Prostate gland (tissue), 2 donors: ENCODE measurements at regions not wholly inside any gene's neighbourhood (a gene's known extent, or its start where the extent isn't known, plus 50 kb on each side); places are given as distances from the start of the nearest gene placed in this dataset.
A peak's percentile ranks its signal among the peaks of the same experiment; 100 is the strongest.

Experiments
- DNase-seq: peaks from one replicate; pipeline ENCODE4 v3.0.0-alpha.2; 2019; ENCODE audit warnings: low spot score
- H3K27ac ChIP-seq, 2 donors: fragments of 200-600 bp; sonication (generic); 2 replicates each; pipeline ENCODE4 v1.5.1; 2017 to 2019
- H3K27me3 ChIP-seq: fragments of 200-600 bp; sonication (generic); replicated peaks from 2 replicates; pipeline ENCODE4 v1.5.1; 2019; ENCODE audit not compliant: insufficient read depth
- H3K36me3 ChIP-seq, 2 donors: fragments of 200-600 bp; sonication (generic); 1 replicate in 1 of 2; 2 replicates in 1 of 2; pipeline versions ENCODE4 v1.5.1 to v1.8.1; 2017 to 2019
- H3K4me1 ChIP-seq: fragments of 200-600 bp; sonication (generic); replicated peaks from 2 replicates; pipeline ENCODE4 v1.5.1; 2019
- H3K4me3 ChIP-seq, 2 donors: fragments of 200-600 bp; sonication (generic); 2 replicates each; pipeline ENCODE4 v1.5.1; 2017 to 2019
- H3K9me3 ChIP-seq: fragments of 200-600 bp; sonication (generic); 2 replicates; pipeline ENCODE4 v1.5.1; 2017
- POLR2A ChIP-seq: fragments of 450-650 bp; IDR thresholded peaks from one replicate; pipeline ENCODE4 v1.6.1; 2016; ENCODE audit warnings: antibody characterized with exemption, mild to moderate bottlenecking
- POLR2AphosphoS5 ChIP-seq: sonication (generic); formaldehyde crosslinking; IDR thresholded peaks from one replicate; pipeline ENCODE4 v1.6.1; 2017; ENCODE audit warnings: antibody characterized with exemption
- WGBS: methylation state at CpG from one replicate; pipeline ENCODE4 v1.1.5; 2018; 5-methylcytosine and 5-hydroxymethylcytosine counted together
- intact Hi-C: fragments of 100-400 bp; cut with DNase I; formaldehyde crosslinking; loops from one replicate; pipeline ENCODE4 v1.14.2; 2022
- TF ChIP-seq, protein P1 (sequence below), 4 experiments: fragments of 200-600 bp in 2 of 4; fragments of 450-650 bp in 2 of 4; sonication (generic) in 2 of 4; IDR thresholded peaks; 1 replicate in 3 of 4; 2 replicates in 1 of 4; pipeline ENCODE4 v1.5.1; 2016 to 2019; ENCODE audit warnings: antibody characterized with exemption in 4 of 4, mild to moderate bottlenecking in 2 of 4, moderate library complexity in 2 of 4

DNA sequence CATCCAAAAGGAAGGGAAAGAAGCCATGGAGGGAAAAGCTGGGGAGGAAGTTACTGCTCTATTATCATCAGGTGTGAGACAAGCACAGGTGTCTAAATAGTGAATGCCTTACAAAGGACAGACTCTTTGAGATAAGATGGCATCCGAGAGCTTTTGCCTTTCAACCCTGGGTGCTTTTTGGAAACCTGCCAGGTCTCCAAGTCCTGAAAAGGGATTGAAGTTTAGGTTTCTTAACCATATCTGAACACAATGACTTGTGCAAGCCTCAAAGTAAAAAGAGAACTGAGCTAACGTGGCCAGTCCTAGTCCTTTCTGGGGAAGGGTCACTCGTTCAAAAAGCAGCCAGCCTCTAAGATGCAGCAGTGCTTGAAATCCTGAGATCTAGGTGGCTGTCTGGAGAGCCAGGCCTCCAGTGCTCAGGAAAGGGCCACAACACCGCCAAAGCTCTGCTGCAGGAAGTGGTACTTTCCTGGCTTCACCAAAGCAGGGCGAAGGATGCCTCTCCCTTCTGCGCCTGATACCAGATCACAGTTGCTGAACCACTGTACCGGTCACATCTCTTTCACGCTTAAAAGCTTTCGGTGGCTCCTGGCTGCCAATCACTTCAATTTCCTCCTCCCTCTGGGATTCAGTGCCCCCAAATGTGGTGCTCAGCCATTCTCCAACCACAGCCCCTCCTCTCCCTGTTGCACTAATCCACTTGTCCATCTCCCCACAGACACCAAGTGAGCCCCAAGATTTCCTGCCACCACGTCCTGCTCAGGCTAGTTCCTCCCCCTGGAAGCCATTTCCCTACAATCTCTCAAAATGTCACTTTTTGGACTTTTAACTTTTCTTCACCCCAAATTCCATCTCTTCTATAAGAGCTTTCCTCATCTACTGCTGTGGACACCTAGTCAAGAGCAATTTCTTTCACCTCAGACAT is 104.1 kb upstream of the LPP start:
- WGBS = 81% methylated on average over 10 of the region's 10 CpGs
- Histone ChIP-seq H3K4me3 (no peak overlapping the region), H3K27me3 (no peaks in the 10 kb centered on the region), H3K27ac (no peak overlapping the region), H3K9me3 (no peaks in the 10 kb centered on the region), H3K36me3 (no peaks in the 10 kb centered on the region), H3K4me1 (peaks cover 9% of the 10 kb centered on the region)
- DNase-seq = no peak
- TF ChIP-seq, protein P1, sequence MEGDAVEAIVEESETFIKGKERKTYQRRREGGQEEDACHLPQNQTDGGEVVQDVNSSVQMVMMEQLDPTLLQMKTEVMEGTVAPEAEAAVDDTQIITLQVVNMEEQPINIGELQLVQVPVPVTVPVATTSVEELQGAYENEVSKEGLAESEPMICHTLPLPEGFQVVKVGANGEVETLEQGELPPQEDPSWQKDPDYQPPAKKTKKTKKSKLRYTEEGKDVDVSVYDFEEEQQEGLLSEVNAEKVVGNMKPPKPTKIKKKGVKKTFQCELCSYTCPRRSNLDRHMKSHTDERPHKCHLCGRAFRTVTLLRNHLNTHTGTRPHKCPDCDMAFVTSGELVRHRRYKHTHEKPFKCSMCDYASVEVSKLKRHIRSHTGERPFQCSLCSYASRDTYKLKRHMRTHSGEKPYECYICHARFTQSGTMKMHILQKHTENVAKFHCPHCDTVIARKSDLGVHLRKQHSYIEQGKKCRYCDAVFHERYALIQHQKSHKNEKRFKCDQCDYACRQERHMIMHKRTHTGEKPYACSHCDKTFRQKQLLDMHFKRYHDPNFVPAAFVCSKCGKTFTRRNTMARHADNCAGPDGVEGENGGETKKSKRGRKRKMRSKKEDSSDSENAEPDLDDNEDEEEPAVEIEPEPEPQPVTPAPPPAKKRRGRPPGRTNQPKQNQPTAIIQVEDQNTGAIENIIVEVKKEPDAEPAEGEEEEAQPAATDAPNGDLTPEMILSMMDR (IDR thresholded peaks at IDR 0.05) = no peak
- TF ChIP-seq POLR2AphosphoS5 (no peak), POLR2A (no peak)
- intact Hi-C loops = loop anchor here (5.0 kb wide), 5 partner anchors 127 to 897 kb away; no protein-coding TSS in a partner anchor

DNA sequence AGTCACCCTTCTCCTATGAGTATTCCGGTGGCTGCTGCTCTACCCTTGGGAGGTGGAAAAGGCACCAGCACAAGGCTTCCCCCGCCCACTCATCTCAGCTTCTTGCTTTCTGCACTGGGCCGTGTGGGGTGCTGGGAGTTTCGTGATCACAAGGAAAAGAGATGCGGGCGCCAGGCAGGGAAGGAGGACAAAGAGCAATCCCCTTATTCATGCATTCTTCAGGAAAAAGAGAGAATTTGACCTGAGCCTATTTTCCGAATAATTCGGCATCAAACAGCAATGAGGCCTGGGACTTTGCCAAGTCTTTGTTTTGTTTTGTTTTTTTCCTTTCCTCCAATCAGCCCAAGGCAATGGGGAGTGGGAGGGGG is 102.2 kb upstream of the LPP start:
- H3K36me3 ChIP-seq = no peaks in the 10 kb centered on the region
- H3K27ac ChIP-seq = peak overlapping the region; percentile 35 to 75
- TF ChIP-seq, protein P1 (IDR thresholded peaks at IDR 0.05) = no peak
- no peak for TF ChIP-seq POLR2A
- no peak for TF ChIP-seq POLR2AphosphoS5
- WGBS = 75% methylated on average over 8 of the region's 8 CpGs
- H3K27me3 ChIP-seq = no peaks in the 10 kb centered on the region
- intact Hi-C loops = loop anchor here (5.0 kb wide), 5 partner anchors 126 to 896 kb away; no protein-coding TSS in a partner anchor
- H3K4me1 ChIP-seq = peaks cover 9% of the 10 kb centered on the region
- no peaks in the 10 kb centered on the region for H3K9me3 ChIP-seq
- H3K4me3 ChIP-seq = no peak overlapping the region
- no peak for DNase-seq

DNA sequence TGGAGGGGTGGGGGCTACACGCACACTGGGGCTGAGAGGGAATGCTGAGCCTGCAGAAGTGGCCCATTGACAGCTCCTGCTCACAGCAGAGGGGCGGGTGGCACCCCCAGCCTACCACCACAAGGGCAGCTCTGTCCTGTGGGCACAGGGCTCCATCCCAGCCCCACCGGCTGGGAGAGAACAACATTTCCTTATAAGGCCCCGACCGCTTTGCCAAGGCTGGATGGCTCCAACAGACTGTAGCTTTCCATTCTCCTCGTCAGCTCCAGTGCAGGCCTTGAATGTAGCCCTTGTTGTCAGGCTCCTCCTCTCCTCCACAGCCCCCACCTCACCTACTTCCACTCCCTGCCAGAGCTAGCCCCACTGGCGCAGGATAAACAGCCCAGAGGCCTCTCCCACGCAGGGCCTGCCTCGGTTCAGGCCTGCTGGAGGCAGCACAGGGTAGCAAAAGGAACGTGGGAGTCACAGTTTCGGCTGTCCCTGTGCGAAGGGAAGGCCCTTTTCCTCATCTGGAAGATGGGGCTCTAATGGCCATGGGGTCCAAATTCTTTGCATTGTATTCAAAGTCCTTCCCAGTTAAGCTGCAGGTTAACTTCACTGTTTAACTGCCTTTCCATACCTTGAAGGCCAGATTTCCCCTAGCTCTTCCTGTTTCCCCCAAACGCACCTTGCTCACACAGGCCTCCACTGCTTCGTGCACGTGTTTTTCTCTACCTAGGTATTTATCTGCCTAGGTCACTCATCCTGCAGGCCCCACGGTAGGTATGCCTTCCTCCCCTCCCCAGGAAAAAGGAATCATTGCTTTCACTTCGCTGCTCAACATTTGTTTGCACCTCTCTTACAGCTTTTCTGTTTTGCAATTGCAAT is 101.6 kb upstream of the LPP start:
- intact Hi-C loops = loop anchor here (5.0 kb wide), 5 partner anchors 125 to 895 kb away; no protein-coding TSS in a partner anchor
- DNase-seq = peak; percentile 66
- H3K27ac ChIP-seq = peak overlapping the region; percentile 44 to 75
- no peak overlapping the region for H3K4me3 ChIP-seq
- H3K27me3 ChIP-seq = no peaks in the 10 kb centered on the region
- no peaks in the 10 kb centered on the region for H3K36me3 ChIP-seq
- WGBS = 32% methylated on average over 17 of the region's 17 CpGs
- peaks cover 9% of the 10 kb centered on the region for H3K4me1 ChIP-seq
- TF ChIP-seq, protein P1 (IDR thresholded peaks at IDR 0.05) = peak; percentile 19 to 73 (median 40)
- peak; percentile 66 for TF ChIP-seq POLR2AphosphoS5
- no peak for TF ChIP-seq POLR2A
- no peaks in the 10 kb centered on the region for H3K9me3 ChIP-seq

DNA sequence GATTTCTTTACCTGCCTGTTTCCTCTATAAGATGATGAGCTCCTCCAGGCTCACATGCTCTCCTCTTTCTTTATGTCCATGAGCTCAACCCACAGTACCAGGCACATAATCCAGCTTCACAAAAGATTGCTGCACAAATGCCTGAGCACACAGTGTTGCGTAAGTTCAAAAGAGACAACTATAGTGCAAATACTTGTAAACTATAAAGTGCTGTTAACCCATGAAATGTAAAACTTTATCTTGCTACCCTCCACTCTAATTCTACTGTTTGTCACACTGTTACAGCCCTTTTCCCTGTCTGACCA is 101.0 kb upstream of the LPP start:
- WGBS = 35% methylated on average over 1 of the region's 1 CpG
- Histone ChIP-seq H3K9me3 (no peaks in the 10 kb centered on the region), H3K27ac (peak overlapping the region; percentile 44 to 75), H3K4me3 (no peak overlapping the region), H3K36me3 (no peaks in the 10 kb centered on the region), H3K4me1 (peaks cover 9% of the 10 kb centered on the region), H3K27me3 (no peaks in the 10 kb centered on the region)
- DNase-seq = peak; percentile 35
- TF ChIP-seq, protein P1 (IDR thresholded peaks at IDR 0.05) = no peak
- no peak for TF ChIP-seq POLR2A
- TF ChIP-seq POLR2AphosphoS5 = peak; percentile 62
- intact Hi-C loops = loop anchor here (5.0 kb wide), 5 partner anchors 124 to 894 kb away; no protein-coding TSS in a partner anchor
